ENCODE measurements at regions not wholly inside any gene's neighbourhood (a gene's known extent, or its start where the extent isn't known, plus 50 kb on each side); places are given as distances from the start of the nearest gene placed in this dataset.
A peak's percentile ranks its signal among the peaks of the same experiment; 100 is the strongest.

GRCh38 chr1:14106679-14107313 is 406.8 kb downstream of the PRDM2 start:
- no peak for DNase-seq

- DNase-seq = peak; percentile 92
Measured at GRCh38 chr1:14108356-14109275, 408.6 kb downstream of the PRDM2 start.

- no peak for DNase-seq
Measured at GRCh38 chr1:14109276-14109635, 409.3 kb downstream of the PRDM2 start.

- peak; percentile 24 for DNase-seq
Measured at GRCh38 chr1:14110040-14110439, 410.1 kb downstream of the PRDM2 start.

- DNase-seq = peak; percentile 7
Measured at GRCh38 chr1:14111121-14111520, 411.1 kb downstream of the PRDM2 start.

GRCh38 chr1:14112613-14113012 is 412.6 kb downstream of the PRDM2 start:
- DNase-seq = no peak

GRCh38 chr1:14113271-14113670 is 413.3 kb downstream of the PRDM2 start:
- no peak for DNase-seq

- peak; percentile 85 for DNase-seq
Measured at GRCh38 chr1:14113841-14114567, 414.0 kb downstream of the PRDM2 start.

GRCh38 chr1:14115976-14116375 is 416.0 kb downstream of the PRDM2 start:
- no peak for DNase-seq

- DNase-seq = no peak
Measured at GRCh38 chr1:14117700-14118099, 417.7 kb downstream of the PRDM2 start.

- DNase-seq = peak; percentile 69
Measured at GRCh38 chr1:14118691-14119485, 418.9 kb downstream of the PRDM2 start.

- DNase-seq = no peak
Measured at GRCh38 chr1:14120895-14121294, 420.9 kb downstream of the PRDM2 start.

GRCh38 chr1:14128096-14128495 is 428.1 kb downstream of the PRDM2 start:
- DNase-seq = peak; percentile 26

GRCh38 chr1:14129009-14129408 is 429.0 kb downstream of the PRDM2 start:
- no peak for DNase-seq

- DNase-seq = peak; percentile 18
Measured at GRCh38 chr1:14135070-14135469, 435.1 kb downstream of the PRDM2 start.

GRCh38 chr1:14136152-14136763 is 436.3 kb downstream of the PRDM2 start:
- DNase-seq = no peak

GRCh38 chr1:14136881-14137280 is 436.9 kb downstream of the PRDM2 start:
- DNase-seq = no peak

GRCh38 chr1:14137411-14138134 is 437.6 kb downstream of the PRDM2 start:
- no peak for DNase-seq

GRCh38 chr1:14138135-14138506 is 438.1 kb downstream of the PRDM2 start:
- DNase-seq = no peak

- no peak for DNase-seq
Measured at GRCh38 chr1:14138687-14139086, 438.7 kb downstream of the PRDM2 start.

GRCh38 chr1:14140831-14141401 is 440.9 kb downstream of the PRDM2 start:
- no peak for DNase-seq

All from NCI-H146 (cell line).